Liver (tissue), 8 donors: ENCODE measurements at regions not wholly inside any gene's neighbourhood (a gene's known extent, or its start where the extent isn't known, plus 50 kb on each side); places are given as distances from the start of the nearest gene placed in this dataset.

ENCODE experiments used
- DNase-seq: peaks from one replicate; pipeline ENCODE4 v3.0.0-alpha.2; 2017; ENCODE audit warnings: low spot score
- H3K27ac ChIP-seq, 2 donors: one replicate each; pipeline ENCODE4 v1.7.0; 2013; ENCODE audit warnings: inconsistent platforms in 2 of 2, low read length in 2 of 2, control low read depth in 1 of 2, low read depth in 1 of 2, mild to moderate bottlenecking in 1 of 2
- H3K27me3 ChIP-seq, 4 donors: one replicate each; pipeline versions ENCODE4 v1.6.1 to v1.7.0; 2013; ENCODE audit warnings: low read length in 3 of 4, inconsistent platforms in 1 of 4, mild to moderate bottlenecking in 1 of 4, moderate library complexity in 1 of 4; ENCODE audit not compliant: control insufficient read depth in 4 of 4, insufficient read depth in 4 of 4
- H3K36me3 ChIP-seq, 4 donors: one replicate each; pipeline versions ENCODE4 v1.6.1 to v1.7.0; 2013; ENCODE audit warnings: low read length in 3 of 4, mild to moderate bottlenecking in 3 of 4, low read depth in 1 of 4, moderate library complexity in 1 of 4; ENCODE audit not compliant: control insufficient read depth in 4 of 4, insufficient read depth in 3 of 4
- H3K4me1 ChIP-seq, 4 donors: one replicate each; pipeline versions ENCODE4 v1.6.1 to v1.7.0; 2013; ENCODE audit warnings: low read length in 3 of 4, mild to moderate bottlenecking in 3 of 4, moderate library complexity in 1 of 4; ENCODE audit not compliant: control insufficient read depth in 4 of 4, insufficient read depth in 4 of 4
- H3K4me3 ChIP-seq, 3 donors: one replicate each; pipeline versions ENCODE4 v1.6.1 to v1.7.0; 2013; ENCODE audit warnings: low read length in 3 of 3, control low read depth in 1 of 3, low read depth in 1 of 3, mild to moderate bottlenecking in 1 of 3
- H3K9ac ChIP-seq, 2 donors: one replicate each; pipeline ENCODE4 v1.7.0; 2013; ENCODE audit warnings: low read length in 2 of 2, mild to moderate bottlenecking in 2 of 2, moderate library complexity in 2 of 2, control low read depth in 1 of 2, low read depth in 1 of 2
- H3K9me3 ChIP-seq, 4 donors: one replicate each; pipeline versions ENCODE4 v1.6.1 to v1.7.0; 2013; ENCODE audit warnings: low read length in 3 of 4; ENCODE audit not compliant: control insufficient read depth in 4 of 4
- ATF3 ChIP-seq: IDR thresholded peaks from 2 replicates; pipeline ENCODE4 v1.6.1; 2016; ENCODE audit warnings: antibody characterized with exemption
- FOXA1 ChIP-seq: IDR thresholded peaks from 2 replicates; pipeline ENCODE4 v1.6.1; 2016; ENCODE audit warnings: antibody characterized with exemption
- FOXA2 ChIP-seq: IDR thresholded peaks from 2 replicates; pipeline ENCODE4 v1.6.1; 2016; ENCODE audit warnings: antibody characterized with exemption
- GABPA ChIP-seq, 2 donors: IDR thresholded peaks in 1 of 2; conservative IDR thresholded peaks in 1 of 2; 2 replicates each; pipeline ENCODE4 v1.6.1; 2016; ENCODE audit warnings: antibody characterized with exemption in 2 of 2, mild to moderate bottlenecking in 1 of 2, moderate library complexity in 1 of 2
- HNF4A ChIP-seq, 2 donors: conservative IDR thresholded peaks; 2 replicates each; pipeline ENCODE4 v1.6.1; 2016; ENCODE audit warnings: antibody characterized with exemption in 2 of 2, mild to moderate bottlenecking in 2 of 2
- HNF4G ChIP-seq: IDR thresholded peaks from 2 replicates; pipeline ENCODE4 v1.6.1; 2016; ENCODE audit warnings: antibody characterized with exemption
- JUND ChIP-seq, 2 donors: IDR thresholded peaks; 2 replicates each; pipeline ENCODE4 v1.6.1; 2016; ENCODE audit warnings: antibody characterized with exemption in 2 of 2
- NR2F2 ChIP-seq: IDR thresholded peaks from 2 replicates; pipeline ENCODE4 v1.6.1; 2016; ENCODE audit warnings: antibody characterized with exemption
- RAD21 ChIP-seq, 2 donors: IDR thresholded peaks; 2 replicates each; pipeline ENCODE4 v1.6.1; 2016; ENCODE audit warnings: antibody characterized with exemption in 2 of 2, mild to moderate bottlenecking in 2 of 2
- REST ChIP-seq: IDR thresholded peaks from 2 replicates; pipeline ENCODE4 v1.6.1; 2016; ENCODE audit warnings: antibody characterized with exemption, mild to moderate bottlenecking
- RXRA ChIP-seq, 2 donors: IDR thresholded peaks; 2 replicates each; pipeline ENCODE4 v1.6.1; 2017 to 2018; ENCODE audit warnings: antibody characterized with exemption in 2 of 2, mild to moderate bottlenecking in 1 of 2
- SP1 ChIP-seq: IDR thresholded peaks from 2 replicates; pipeline ENCODE4 v1.6.1; 2018; ENCODE audit warnings: antibody characterized with exemption, mild to moderate bottlenecking
- TAF1 ChIP-seq: conservative IDR thresholded peaks from 2 replicates; pipeline ENCODE4 v1.6.1; 2016; ENCODE audit warnings: antibody characterized with exemption, mild to moderate bottlenecking
- YY1 ChIP-seq: IDR thresholded peaks from 2 replicates; pipeline ENCODE4 v1.6.1; 2016; ENCODE audit warnings: antibody characterized with exemption, mild to moderate bottlenecking
- WGBS: extraction: QIAGEN DNeasy Blood & Tissue Kit; methylation state at CpG from one replicate; pipeline ENCODE4 v1.1.7; 2013; 5-methylcytosine and 5-hydroxymethylcytosine counted together
- TF ChIP-seq, protein P1 (sequence below): IDR thresholded peaks from 2 replicates; pipeline ENCODE4 v1.6.1; 2016; ENCODE audit warnings: antibody characterized with exemption
- TF ChIP-seq, protein P2 (sequence below): IDR thresholded peaks from 2 replicates; pipeline ENCODE4 v1.6.1; 2016; ENCODE audit warnings: antibody characterized with exemption
- TF ChIP-seq, protein P3 (sequence below): fragments of 150-350 bp; IDR thresholded peaks from 2 replicates; pipeline ENCODE4 v1.5.1; 2017; ENCODE audit warnings: improper control_type of control experiment, low read depth, low read length; ENCODE audit not compliant: missing input control
- donor health status: healthy.
- donor health status: healthy.
- donor health status: healthy.
- donor health status: healthy.
- donor health status: healthy.

- Histone ChIP-seq H3K4me1 (peaks cover 0 to 2% (median under 1%) of the 10 kb centered on the region in 4 donors), H3K36me3 (no peaks in the 10 kb centered on the region)
Observed at GRCh38 chr2:236841389-236841788, 244.3 kb upstream of the COPS8 start.

More at GRCh38 chr2:236841389-236841788, 244.3 kb upstream of the COPS8 start:
- Histone ChIP-seq H3K9ac (no peak overlapping the region), H3K4me3 (no peak overlapping the region), H3K27me3 (no peaks in the 10 kb centered on the region), H3K9me3 (no peaks in the 10 kb centered on the region), H3K27ac (no peak overlapping the region)
- DNase-seq, result no peak
- WGBS, result 93% methylated on average over 7 of the region's 7 CpGs
- TF ChIP-seq RXRA (IDR thresholded peaks at IDR 0.05) (no peak), JUND (IDR thresholded peaks at IDR 0.05) (no peak), FOXA2 (no peak), REST (no peak), SP1 (no peak), NR2F2 (no peak), HNF4G (no peak), YY1 (no peak), ATF3 (no peak), TAF1 (no peak), RAD21 (IDR thresholded peaks at IDR 0.05) (no peak), GABPA (IDR thresholded peaks at IDR 0.05 in 1 of 2, conservative IDR thresholded peaks at IDR 0.05 in 1 of 2) (no peak), FOXA1 (no peak), HNF4A (conservative IDR thresholded peaks at IDR 0.05) (no peak)
- TF ChIP-seq, protein P1, sequence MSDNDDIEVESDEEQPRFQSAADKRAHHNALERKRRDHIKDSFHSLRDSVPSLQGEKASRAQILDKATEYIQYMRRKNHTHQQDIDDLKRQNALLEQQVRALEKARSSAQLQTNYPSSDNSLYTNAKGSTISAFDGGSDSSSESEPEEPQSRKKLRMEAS, result no peak
- TF ChIP-seq, protein P2, sequence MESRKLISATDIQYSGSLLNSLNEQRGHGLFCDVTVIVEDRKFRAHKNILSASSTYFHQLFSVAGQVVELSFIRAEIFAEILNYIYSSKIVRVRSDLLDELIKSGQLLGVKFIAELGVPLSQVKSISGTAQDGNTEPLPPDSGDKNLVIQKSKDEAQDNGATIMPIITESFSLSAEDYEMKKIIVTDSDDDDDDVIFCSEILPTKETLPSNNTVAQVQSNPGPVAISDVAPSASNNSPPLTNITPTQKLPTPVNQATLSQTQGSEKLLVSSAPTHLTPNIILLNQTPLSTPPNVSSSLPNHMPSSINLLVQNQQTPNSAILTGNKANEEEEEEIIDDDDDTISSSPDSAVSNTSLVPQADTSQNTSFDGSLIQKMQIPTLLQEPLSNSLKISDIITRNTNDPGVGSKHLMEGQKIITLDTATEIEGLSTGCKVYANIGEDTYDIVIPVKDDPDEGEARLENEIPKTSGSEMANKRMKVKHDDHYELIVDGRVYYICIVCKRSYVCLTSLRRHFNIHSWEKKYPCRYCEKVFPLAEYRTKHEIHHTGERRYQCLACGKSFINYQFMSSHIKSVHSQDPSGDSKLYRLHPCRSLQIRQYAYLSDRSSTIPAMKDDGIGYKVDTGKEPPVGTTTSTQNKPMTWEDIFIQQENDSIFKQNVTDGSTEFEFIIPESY, result no peak
- TF ChIP-seq, protein P3, sequence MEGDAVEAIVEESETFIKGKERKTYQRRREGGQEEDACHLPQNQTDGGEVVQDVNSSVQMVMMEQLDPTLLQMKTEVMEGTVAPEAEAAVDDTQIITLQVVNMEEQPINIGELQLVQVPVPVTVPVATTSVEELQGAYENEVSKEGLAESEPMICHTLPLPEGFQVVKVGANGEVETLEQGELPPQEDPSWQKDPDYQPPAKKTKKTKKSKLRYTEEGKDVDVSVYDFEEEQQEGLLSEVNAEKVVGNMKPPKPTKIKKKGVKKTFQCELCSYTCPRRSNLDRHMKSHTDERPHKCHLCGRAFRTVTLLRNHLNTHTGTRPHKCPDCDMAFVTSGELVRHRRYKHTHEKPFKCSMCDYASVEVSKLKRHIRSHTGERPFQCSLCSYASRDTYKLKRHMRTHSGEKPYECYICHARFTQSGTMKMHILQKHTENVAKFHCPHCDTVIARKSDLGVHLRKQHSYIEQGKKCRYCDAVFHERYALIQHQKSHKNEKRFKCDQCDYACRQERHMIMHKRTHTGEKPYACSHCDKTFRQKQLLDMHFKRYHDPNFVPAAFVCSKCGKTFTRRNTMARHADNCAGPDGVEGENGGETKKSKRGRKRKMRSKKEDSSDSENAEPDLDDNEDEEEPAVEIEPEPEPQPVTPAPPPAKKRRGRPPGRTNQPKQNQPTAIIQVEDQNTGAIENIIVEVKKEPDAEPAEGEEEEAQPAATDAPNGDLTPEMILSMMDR, result no peak
